ENCODE measurements at regions not wholly inside any gene's neighbourhood (a gene's known extent, or its start where the extent isn't known, plus 50 kb on each side); places are given as distances from the start of the nearest gene placed in this dataset.

DNA sequence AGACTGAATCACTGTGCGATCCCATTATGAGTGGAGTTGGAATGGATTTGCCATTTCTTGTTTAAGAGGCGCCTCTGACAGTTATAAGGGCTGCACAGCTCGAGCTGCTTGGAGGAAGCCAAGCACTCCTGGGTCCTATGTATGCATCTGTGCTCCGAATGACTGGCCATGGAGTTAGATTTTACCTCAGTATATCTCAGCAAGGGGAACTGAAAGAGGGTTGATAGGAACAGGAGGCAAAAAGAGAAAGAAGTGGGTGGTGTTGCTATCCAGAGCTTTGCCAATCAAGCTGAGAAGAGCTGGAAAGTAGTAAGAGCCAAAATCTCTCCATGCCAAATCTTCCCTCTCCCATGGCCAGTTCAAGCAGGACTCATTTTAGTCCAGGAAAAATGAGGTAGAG is 632.0 kb upstream of the KIRREL3 start:
- in situ Hi-C loops (cut with MboI; ENCODE audit: low sequenced_read_pairs): no loop called here

DNA sequence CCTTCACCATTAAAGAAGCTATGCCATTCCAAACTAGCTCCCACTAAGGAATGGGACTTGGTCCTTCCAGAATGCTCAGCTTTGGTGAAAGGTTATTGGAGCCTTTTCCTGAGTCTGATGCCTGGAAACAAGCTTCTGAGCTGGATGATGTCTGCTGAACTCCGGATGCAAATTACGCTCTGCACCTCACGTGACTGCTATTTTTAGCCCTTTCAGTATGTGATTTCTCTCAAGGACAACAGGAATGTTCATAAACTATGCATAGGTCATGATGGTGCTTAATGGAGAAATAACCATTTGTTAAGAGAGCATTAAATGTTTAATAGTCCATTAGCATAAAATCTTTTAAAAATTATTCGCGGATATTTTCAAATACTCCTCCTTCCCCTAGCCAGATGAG is 631.4 kb upstream of the KIRREL3 start:
- in situ Hi-C loops (cut with MboI; ENCODE audit: low sequenced_read_pairs): no loop called here

DNA sequence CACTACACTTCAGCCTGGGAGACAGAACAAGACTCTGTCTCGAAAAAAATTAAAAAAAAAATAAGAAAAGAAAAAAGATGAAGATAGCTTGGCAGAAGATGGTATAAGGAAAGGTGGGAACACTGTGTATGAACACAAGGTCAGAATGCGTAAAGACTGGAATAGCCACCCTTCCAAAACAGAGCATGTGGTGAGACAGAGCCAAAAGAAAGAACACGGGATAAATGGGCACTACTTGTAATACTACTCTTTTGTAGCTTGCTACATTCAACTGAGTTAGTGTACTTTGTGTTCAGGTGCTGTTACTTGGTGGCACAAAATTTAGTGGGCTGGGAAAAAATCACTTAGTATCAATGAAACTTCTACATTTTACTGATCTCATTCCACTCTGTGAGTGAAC is 628.6 kb upstream of the KIRREL3 start:
- in situ Hi-C loops (cut with MboI; ENCODE audit: low sequenced_read_pairs): no loop called here

DNA sequence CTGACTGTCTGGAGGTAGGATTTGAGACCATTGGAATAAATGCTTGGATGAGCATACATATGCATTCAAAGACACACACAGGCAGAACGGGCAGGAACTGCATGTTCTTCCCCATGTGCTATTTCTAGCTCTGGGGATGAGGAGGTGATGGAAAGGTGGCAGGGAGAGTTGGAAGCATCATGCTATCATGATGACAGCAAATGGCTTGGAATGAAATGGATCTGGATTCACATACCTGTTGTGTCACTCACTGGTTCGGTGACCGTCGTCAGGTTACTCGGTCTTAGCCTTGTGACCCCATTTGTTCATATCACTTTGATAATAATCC is 627.9 kb upstream of the KIRREL3 start:
- in situ Hi-C loops (cut with MboI; ENCODE audit: low sequenced_read_pairs): no loop called here

DNA sequence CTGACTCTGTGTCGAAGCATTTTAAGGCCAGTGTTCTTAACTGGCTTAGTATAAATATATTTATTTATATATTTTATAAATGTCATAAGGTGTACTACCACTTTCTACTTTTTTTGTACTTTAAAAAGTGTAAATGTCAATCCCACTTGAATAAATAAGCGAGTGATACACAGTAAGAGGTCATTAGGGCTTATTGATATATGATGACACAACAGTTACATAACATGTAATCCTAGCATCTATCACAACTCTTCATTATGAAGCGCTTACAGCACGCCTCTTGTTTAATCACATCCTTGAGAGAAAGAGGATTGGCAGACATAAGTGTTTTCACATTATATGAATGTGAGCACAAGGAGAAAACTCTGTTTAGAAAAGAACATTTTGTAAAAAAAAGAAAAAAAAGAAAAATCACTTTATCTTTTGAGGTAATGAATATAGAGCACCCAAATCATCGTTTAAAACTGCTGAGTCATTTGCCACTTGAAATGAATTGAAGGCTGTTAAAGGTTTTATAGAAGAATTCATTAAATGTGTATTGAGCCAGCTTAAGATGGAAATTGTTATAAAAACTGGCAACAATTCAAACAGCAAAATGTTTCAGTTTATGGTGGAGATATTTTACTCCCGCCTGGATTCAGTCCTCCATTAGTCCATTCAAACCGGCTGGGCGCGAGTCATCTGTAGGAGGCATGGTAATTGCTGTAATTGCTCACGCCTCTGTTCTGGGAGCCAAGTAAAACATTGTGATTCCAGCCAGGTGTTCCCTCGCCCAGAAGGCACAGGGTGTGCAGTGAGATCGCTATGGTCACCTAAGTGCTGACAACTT is 627.3 kb upstream of the KIRREL3 start:
- in situ Hi-C loops (cut with MboI; ENCODE audit: low sequenced_read_pairs): no loop called here

DNA sequence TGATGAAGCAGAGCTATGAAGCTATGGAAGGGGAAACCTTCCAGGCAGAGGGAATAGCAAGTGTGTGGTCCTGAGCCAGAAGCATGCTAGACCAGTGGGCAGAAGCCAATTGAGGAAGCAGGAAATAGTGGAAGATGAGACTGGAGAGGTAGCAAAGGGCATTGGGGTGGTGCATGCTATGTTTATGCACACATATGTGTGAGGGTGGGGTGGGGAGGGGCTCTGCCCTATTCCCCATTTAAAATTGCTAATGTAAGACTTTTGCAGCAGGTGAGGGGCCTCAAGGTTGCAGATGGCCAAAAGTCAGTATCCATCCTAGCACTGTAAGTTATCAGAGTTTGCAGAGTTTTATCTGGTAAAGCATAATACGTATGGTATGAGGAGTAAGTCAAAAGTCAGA is 626.6 kb upstream of the KIRREL3 start:
- in situ Hi-C loops (cut with MboI; ENCODE audit: low sequenced_read_pairs): no loop called here

DNA sequence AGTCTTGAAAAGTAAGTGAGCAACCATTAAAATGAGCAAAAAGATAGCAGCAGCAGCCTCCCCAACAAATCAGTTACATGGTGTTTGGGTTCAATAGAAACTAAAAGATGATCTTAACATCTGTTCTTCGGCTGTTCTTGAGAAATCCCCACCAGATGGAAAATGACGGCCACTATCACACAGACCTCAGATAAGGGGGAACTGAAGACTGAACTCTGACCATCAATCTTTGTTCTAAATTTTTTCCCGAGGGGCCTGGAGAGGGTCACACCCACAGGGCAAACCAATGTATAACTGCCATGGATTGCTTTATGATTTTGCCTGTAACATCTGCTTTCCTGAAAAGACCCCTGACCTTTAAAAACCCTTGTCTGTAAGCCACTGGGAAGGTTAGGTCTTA is 624.8 kb upstream of the KIRREL3 start:
- in situ Hi-C loops (cut with MboI; ENCODE audit: low sequenced_read_pairs): no loop called here

DNA sequence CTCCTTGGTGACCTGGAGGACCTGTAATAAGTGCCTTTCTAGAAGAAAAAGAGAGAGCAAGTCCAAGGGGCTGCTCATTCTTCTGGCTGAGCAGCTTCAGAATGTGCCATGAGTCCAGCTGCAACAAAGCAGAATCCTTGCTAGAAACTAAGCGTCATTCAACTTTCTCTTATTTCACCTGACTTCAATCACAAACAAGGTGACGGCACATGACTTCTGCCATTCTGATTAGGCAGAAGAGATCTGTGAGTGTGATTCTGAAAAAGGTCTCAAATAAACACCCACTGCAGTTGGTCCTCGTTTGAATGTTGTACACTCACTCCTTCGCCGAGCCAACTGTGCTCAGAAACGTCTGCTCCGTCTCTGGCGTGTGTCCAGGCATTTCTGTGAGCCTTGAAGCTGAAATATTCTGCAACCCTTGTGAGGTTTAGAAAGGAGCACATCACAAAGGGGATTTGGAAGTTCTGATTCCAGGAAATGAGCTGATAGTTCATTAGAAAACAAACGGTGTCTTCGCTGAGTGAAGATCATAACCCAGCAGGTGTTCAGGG is 623.8 kb upstream of the KIRREL3 start:
- in situ Hi-C loops (cut with MboI; ENCODE audit: low sequenced_read_pairs): no loop called here

DNA sequence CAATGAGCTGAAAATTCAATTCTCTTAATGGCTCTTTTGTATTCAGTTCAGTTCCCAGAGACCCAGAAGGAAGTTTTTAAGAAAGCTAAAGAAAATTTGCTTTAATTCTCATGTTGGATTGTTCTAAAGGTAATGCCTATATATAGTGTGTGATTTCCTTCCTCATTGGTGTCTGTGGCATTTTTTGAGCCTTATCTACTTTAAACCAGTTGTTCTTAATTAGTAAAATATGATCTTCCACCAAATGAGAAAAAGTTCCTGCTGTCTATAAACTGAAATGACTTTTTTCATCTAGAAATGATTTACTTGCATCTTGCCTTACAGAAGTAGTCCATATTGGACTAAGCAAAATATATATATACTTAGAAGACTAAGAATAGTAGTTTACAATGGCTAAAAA is 622.1 kb upstream of the KIRREL3 start:
- in situ Hi-C loops (cut with MboI; ENCODE audit: low sequenced_read_pairs): no loop called here

DNA sequence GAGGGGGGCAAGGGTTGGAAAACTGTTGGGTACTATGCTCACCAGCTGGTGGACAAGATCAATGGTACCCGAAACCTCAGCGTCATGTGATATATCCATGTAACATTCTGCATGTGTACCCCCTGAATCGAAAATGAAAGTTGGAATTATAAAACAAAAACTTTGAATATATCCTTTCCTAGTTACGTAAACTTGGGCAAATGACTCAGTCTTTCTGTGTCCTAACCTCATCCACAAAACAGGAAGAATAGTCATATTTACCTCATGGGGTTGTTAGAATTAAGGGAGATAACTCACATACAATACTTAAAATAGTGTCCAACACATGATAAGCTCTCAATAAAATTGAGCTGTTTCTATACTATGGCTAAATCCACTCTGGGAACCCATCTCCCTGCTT is 620.1 kb upstream of the KIRREL3 start:
- in situ Hi-C loops (cut with MboI; ENCODE audit: low sequenced_read_pairs): no loop called here

DNA sequence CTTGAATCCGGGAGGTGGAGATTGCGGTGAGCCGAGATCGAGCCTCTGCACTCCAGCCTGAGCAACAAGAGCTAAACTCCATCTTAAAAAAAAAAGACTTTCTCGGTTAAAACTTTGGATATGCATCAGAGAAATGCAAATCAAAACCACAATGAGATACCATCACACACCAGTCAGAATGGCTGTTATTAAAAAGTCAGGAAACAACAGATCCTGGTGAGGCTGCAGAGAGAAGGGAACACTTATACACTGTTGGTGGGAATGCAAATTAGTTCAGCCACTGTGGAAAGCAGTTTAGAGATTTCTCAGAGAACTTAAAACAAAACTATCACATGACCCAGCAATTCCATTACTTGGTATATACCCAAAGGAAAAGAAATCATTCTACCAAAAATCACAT is 619.4 kb upstream of the KIRREL3 start:
- in situ Hi-C loops (cut with MboI; ENCODE audit: low sequenced_read_pairs): no loop called here

DNA sequence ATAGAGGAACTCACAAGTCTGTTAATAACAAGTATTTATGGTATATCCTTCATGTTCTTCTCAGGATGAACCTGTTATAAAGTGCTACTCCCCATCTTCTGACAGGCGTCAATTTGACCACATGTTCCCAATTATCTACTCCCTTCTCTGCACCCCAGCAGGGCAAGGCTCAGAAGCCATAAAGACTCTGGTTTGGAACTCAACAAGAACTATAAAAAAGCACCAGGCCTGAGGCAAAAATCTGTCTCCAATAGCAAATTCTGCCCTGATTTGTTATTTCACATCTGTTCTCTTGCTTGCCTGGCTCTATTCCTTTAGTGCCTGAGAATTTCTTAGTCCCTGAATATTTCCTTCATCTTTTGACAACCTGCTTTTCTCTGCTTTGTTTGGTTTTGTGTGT is 618.2 kb upstream of the KIRREL3 start:
- in situ Hi-C loops (cut with MboI; ENCODE audit: low sequenced_read_pairs): no loop called here

DNA sequence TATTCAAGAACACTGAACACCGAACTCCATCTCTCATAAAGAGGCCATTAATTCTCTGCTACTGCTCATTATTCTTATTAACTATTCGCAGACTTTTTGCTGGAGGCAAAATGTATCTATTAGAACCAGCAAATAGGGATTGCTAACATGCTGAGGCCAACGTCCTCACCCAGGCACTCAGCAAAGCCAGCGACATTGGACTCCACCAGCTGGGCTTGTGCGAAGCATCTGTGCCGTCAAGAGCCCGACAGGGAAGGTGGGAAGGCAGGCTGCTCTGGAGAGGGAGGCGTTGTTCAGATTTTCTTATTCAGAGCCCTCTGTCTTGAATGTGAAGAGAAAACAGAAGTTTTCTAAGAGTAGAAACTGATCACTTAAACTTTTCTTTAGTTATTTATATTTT is 615.6 kb upstream of the KIRREL3 start:
- in situ Hi-C loops (cut with MboI; ENCODE audit: low sequenced_read_pairs): no loop called here

DNA sequence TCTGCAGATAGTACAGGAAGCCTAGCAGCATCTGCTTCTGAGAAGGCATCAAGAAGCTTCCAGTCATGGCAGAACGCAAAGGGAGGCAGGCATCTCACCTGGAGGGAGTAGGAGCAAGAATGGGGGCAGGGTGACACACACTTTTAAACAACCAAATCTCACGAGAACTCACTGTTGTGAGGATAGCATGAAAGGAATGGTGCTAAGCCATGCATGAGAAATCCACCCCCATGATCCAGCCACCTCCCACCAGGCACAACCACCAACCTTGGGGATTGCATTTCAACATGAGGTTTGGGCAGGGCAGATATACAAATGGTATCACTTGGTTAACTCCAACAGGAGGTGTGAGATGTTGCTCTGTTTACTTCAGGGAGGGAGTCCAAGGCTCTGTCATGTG is 612.0 kb upstream of the KIRREL3 start:
- in situ Hi-C loops (cut with MboI; ENCODE audit: low sequenced_read_pairs): no loop called here

DNA sequence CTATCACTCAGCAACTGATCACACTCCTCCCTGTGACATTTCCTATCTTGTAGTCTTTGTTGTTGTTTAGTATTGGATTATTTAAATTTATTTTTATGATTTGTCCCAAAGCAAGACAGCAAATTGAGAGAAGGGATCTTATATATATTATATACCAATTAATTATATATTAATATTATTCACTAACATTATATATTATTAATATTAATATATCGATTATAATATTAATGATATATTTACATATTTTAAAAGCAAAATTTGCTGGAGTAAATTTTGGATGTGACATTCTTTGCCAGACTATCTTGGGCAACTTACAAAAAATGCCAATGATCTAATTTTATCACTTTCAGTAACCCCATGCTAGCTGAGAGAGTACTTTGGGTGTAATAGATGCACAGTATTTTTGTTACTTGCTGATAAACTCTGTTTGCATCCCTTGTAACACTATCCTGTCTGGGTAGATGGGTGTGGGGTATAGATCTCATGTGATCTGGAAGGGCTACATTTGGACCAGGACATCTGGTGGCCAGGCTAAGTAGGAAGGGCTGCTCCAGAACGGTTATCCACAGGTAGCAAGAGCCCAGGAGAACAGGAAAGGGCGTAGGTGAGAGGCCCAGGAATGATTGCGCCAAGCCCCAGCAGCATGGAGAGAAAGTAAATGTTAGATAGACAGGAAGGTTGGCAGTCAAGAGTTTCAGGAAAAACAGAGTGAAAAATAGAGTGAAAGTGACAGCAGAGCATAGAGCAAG is 608.6 kb upstream of the KIRREL3 start:
- in situ Hi-C loops (cut with MboI; ENCODE audit: low sequenced_read_pairs): no loop called here

DNA sequence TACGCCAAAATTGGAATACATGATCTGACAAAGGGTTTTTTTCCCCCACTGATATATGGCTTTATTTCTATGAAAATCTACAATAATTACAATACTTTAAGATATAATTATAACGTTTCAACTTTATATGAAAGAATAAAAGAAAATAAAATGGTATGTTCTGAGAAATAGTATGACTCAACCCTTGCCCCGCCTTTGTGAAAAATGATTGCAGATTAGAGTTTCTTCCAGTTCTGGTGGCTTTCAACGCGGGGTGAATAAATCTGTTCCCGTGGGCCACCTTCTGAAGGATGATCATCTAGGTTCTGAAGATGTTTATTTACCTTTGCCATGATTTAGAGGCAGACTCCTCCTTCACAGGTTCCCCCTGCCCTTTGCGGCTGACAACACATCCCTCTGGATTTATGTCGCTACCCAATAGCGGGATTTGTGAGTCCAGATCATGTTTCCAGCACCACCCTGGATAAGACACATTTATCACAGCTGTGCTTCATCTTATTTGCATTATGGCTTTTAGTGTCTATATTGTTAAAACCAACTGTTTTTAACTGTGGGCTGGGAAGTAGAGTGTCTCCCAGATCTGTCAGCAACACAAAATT is 607.0 kb upstream of the KIRREL3 start:
- in situ Hi-C loops (cut with MboI; ENCODE audit: low sequenced_read_pairs): no loop called here

DNA sequence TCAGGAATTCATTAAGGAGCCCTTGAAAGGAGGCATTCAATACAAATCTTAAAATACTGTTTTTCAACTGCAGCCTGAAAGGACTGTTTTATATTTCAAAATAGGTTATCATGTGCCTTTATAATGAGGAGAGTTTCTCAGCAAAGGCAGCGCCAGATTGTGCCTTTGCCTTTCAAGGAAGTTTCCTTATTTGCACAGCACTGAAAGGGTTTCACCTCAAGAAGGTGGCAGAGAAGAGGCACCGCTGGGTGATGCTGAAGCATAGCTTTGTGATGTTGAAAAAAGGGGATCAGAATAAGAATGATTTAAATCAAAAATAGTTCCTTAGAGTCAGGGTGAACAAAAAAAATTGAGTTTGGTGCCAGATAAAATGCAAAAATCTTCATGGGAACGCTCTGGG is 601.0 kb upstream of the KIRREL3 start:
- in situ Hi-C loops (cut with MboI; ENCODE audit: low sequenced_read_pairs): no loop called here

DNA sequence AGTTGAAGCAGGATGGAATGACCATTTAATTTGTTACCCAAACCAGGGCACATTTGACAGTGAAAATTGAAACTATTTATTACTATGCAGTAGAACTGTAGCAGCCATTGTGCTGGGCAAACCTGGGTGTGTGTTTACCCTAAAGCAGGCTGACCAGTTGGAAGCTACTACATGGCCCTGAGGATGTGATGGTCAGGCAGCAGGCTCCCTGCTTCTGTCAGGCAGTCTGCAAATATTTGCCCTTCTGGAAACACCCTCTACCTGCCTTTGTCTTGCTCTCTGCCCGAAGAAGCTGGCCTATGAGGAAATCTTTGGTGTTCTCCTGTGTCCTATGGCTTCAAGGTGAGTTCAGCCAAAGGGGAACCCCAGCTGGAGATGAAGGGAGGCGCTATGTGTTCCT is 600.1 kb upstream of the KIRREL3 start:
- in situ Hi-C loops (cut with MboI; ENCODE audit: low sequenced_read_pairs): no loop called here

DNA sequence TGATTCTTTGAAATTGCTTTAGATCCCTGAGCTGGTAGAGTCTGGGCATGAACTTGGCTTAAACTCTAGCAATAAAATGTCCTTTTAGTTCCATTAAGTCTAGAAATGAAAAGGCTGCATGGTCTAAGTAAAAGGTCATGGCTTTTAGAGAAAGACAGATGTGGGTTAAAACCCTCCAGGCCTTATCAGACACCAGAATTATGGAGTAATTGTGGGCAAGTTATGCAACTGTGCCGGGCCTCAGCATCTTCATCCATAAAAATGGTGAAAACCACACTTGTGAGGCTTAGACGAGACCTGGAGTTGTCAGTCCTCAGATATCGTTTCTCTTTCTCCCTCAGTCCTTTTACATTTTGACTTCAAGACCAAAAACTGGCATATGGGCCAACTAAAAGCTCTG is 597.9 kb upstream of the KIRREL3 start:
- in situ Hi-C loops (cut with MboI; ENCODE audit: low sequenced_read_pairs): no loop called here

DNA sequence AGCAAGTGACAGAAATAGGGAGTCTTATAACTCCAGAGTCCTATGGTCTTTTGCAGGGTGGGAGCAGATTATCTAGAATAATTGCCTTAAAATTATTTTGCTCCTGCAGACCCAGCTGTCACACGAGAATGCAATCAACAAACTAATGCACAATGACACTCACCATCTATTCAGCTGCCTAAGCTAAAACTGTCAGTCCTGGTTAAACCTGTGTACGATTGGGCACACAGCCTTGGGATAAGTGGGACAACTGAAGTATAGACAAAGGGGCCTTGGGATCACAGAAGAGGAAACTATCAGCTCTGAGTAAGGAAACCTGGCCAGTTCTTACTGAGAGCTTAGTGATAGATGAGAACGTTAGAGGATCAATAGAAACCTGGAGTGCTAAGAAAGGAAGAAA is 595.9 kb upstream of the KIRREL3 start:
- in situ Hi-C loops (cut with MboI; ENCODE audit: low sequenced_read_pairs): no loop called here

DNA sequence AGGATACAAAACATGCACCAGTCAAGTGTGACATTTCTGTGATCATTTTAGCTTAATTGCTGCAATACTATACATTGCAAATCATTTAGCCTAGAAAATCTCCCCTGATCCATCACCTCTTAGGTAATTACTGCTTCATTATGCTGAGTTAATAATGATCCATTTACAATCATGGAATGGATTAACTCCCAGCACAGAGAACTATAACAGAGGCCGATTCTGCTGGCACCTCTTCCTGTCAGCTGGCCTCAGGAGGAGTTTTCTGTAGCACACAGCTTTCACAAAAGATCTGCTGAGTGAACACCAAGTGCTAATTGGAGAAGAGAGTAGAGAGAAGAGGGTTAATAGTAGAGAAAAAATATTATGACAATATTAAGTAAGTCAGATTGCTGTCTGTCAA is 591.8 kb upstream of the KIRREL3 start:
- in situ Hi-C loops (cut with MboI; ENCODE audit: low sequenced_read_pairs): no loop called here

DNA sequence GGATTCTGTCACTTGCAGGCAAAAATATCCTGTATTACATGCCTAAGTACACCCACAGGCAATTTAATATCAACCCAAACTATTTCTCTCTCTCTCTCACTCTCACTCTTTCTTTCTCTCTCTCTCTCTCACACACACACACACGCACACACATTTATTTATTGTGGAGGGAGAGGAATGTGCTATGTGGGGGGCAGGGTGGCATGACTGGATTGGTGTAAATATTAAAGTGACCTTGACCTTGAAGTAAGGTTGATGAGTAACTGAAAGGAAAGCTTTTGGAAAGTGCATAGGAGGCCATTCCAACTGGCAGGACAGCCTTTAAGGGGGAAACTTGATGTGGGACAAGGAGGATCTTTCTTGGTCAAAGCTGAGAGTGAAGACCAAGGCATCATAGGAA is 589.7 kb upstream of the KIRREL3 start:
- in situ Hi-C loops (cut with MboI; ENCODE audit: low sequenced_read_pairs): no loop called here

All from HL-60/S4 (cell line).